Mononuclear cell (primary cell): ENCODE measurements at regions not wholly inside any gene's neighbourhood (a gene's known extent, or its start where the extent isn't known, plus 50 kb on each side); places are given as distances from the start of the nearest gene placed in this dataset.
"Not testable (repeated sequence)": the region's sequence is repeated elsewhere in the genome, so short reads cannot be mapped to it uniquely, and the experiment has no call there.

Experiments
- H3K27me3 ChIP-seq: 2 replicates; pipeline ENCODE4 v1.6.0; 2011; ENCODE audit warnings: low read length, control low read depth; ENCODE audit not compliant: insufficient read depth
- H3K4me1 ChIP-seq: 2 replicates; pipeline ENCODE4 v1.5.1; 2011; ENCODE audit warnings: mild to moderate bottlenecking, low read length, control low read depth; ENCODE audit not compliant: insufficient read depth
- H3K4me3 ChIP-seq: 2 replicates; pipeline ENCODE4 v1.5.1; 2011; ENCODE audit warnings: mild to moderate bottlenecking, low read length, moderate library complexity
- H3K9me3 ChIP-seq: 2 replicates; pipeline ENCODE4 v1.5.1; 2011; ENCODE audit warnings: low read depth, mild to moderate bottlenecking, control low read depth, low read length

DNA sequence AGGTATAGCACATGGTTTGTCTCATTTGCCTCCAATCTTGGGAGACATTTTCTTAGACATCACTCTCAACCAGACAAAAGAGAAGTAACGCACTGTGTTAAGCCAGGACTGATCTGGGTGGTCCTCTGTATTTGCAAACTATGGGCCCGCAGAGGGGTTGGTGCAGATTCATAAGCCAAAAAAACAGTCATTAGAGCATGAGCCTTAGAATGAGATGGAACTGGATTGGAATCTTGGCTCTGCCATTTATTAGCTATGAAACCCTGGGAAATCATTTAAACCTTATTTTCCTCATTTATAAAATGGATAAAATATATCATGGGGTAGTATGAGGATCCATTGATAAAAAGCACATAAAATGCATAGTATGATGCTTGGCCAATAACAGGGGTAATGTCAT lies 213.5 kb upstream of the APCDD1 start:
- no peaks in the 10 kb centered on the region for H3K9me3 ChIP-seq
- no peaks in the 10 kb centered on the region for H3K27me3 ChIP-seq
- peaks cover 17% of the 10 kb centered on the region for H3K4me1 ChIP-seq
- H3K4me3 ChIP-seq, result no peak overlapping the region

DNA sequence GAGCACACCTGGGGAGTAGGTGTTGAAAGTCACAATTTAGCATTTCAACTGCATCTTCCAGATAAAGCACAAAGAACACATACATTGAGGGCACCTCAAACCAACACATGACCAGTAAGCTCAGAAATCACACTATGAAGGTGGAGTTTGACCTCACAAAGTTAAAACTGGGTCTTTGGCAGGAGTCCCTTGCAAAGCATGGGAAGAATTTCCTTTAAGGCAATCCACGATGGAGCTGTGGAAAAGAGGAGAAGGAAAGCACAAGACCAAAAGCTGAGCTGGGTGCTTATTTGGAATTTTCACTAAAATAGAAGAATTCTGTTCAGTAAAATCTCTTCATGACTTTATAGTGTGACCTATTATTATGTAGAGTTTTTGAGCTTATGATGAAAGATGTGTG lies 212.9 kb upstream of the APCDD1 start:
- Histone ChIP-seq H3K4me1 (peaks cover 17% of the 10 kb centered on the region), H3K27me3 (no peaks in the 10 kb centered on the region), H3K9me3 (no peaks in the 10 kb centered on the region), H3K4me3 (no peak overlapping the region)

DNA sequence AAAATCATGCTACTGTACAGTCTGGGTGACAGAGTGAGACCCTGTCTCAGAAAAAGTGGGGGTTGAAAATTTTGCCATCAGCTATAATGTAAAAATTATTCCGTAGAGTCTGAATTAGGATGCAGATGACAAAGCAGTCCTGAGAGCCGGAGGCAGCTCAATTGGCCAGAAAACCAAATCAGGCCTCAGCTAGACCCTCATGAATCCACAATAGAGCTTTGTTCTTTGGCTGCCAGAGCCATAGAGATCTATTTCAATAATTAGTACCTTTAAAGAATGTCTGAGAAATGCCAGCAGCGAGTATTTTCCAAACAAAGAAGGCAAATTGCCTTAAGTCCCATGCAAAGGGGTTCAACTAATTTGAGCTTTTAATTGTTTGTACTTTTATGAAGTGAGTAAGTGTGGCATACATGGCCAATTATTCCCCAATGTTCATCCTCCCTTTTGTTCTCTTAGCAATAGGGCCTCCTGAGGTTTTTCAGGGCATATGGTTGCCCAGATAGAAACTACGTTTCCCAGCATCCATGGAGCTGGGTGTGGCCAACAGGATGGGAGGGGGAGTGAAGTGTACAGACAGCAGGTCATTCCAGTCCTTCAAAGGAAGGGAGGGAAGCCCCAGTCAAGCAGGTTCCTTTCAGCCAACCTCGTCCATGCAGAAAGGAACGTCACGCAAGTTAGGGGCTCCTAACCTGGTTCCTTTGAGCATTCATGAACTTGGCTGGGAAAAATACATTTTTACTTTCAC lies 211.3 kb upstream of the APCDD1 start:
- H3K27me3 ChIP-seq, result no peaks in the 10 kb centered on the region
- H3K9me3 ChIP-seq, result no peaks in the 10 kb centered on the region
- H3K4me1 ChIP-seq, result peaks cover 17% of the 10 kb centered on the region
- no peak overlapping the region for H3K4me3 ChIP-seq

DNA sequence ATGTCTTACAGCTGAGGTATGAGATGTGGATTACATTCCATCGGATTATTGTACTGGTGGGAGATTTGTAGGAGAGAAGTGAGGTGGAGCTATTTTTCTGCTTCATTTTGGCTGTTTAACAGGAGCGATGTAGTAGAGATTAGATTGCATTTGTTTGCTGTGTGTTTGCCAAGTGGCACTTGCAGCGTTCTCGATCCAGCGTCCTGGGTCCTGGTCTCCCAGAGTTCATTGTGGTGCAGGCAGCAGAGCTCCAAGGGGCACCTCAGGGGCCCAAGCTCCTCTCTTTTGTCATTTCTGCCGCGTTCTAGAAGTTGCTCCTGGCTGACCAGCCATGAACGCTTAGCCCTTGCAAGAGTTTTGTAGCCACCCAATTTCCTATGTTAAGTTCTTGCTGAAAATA lies 210.1 kb upstream of the APCDD1 start:
- no peak overlapping the region for H3K4me3 ChIP-seq
- H3K9me3 ChIP-seq, result no peaks in the 10 kb centered on the region
- H3K27me3 ChIP-seq, result no peaks in the 10 kb centered on the region
- H3K4me1 ChIP-seq, result peaks cover 13% of the 10 kb centered on the region

DNA sequence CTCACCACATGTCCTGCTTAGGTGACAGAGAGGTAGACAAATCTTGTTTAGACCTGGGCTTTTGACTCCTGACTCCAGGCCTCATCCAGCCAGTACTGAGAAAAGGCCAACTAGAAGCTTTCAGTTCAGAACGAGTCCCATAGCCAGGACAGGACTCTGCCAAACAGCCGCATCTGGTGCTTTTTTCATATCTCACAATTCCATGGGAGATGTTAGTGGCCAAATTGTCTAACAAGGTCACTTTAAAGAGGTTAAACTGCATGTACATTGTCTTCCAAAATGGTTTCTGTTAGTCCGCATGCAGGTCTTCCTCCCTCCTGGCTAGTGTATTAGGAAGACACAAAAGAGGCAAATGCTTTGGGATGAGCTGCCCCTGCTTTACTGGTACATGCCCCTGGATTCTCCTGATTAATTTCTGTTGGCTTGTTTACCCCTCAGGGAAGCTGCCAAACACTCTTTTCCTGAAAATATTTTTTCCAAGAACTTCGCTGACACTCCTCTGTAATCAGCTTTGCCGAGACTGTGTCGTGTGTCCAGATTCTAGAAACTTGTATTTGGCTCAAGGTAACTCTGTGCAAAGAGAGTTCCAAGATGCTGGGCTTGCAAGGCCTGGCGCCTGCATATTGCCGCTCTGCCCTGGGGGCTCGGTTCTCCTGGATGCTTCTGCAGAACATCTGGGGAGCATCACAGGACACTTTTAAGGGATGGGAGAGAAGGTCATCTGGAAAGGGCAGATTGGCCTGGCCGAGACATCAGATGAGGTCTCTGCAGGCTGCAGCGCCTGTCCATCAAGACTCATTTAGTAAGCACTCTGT lies 209.2 kb upstream of the APCDD1 start:
- no peaks in the 10 kb centered on the region for H3K27me3 ChIP-seq
- H3K4me1 ChIP-seq, result peaks cover 10% of the 10 kb centered on the region
- no peaks in the 10 kb centered on the region for H3K9me3 ChIP-seq
- H3K4me3 ChIP-seq, result no peak overlapping the region

DNA sequence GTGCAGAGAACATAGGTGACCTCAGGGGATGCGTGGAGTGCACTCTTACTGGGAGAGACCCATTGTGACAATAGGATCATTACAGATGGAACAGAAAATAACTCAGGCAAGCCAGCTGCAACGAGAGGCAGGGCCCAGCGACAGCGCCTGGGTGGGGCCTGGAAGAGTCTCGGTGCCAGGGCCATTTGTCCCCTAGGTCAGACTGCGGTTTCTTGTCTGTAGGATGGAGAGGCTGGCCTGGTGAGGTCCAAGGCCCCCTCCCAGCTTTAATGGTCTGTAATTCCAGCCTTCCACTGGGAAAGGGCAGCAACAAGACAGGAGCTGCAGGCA lies 208.6 kb upstream of the APCDD1 start:
- Histone ChIP-seq H3K27me3 (no peaks in the 10 kb centered on the region), H3K9me3 (no peaks in the 10 kb centered on the region), H3K4me3 (no peak overlapping the region), H3K4me1 (peaks cover 12% of the 10 kb centered on the region)

DNA sequence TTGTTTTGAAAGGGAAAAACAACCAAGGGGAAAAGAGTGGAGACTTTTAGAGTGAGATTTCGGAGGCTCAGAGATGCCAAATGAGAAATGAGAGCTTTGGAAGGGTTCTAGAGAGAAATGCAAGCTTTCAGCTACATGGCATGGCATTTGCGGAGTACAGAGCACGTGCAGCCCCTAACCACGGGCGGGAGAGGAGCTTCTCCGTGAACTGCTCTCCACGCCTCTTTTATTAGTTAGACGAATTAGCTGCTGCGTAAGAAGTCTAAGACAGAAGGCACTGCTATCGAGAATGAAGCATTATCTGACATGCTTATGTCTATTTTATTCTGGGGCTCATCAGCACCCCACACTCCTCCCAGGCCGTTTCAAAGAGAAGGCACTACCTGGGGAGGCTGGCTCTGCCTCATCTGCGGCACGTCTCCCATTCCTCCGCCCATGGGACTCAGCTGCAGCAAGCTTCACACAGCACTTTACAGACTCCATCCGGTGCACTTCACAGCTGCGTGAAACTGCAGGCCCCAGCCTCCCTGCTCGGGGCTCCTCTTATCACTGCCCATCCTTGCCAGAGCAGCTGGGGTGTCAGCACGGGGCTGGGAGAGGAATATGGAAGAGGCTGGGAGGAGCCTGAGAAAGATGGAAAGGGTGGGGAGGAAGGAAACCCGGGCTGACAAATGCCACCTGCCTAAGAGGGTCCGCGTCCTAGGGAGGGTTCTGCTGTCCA lies 207.3 kb upstream of the APCDD1 start:
- no peak overlapping the region for H3K4me3 ChIP-seq
- no peaks in the 10 kb centered on the region for H3K27me3 ChIP-seq
- H3K9me3 ChIP-seq, result no peaks in the 10 kb centered on the region
- H3K4me1 ChIP-seq, result peaks cover 14% of the 10 kb centered on the region

DNA sequence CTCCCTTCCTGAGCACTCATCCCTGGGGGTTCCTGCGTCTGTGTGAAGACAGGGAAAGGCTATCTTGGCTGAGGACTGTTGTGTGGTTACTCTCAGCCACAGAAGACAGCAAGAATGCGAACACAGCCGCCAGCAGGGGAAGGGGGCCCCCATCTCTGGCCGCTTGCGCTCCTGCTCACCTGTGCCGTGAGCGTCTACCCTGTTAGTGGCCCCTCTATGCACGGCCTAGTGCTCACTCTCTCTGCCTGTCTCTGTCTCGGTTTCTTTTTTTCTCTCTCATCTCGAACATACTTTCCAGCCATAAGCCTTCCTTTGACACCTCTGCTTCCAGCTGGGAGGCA lies 206.7 kb upstream of the APCDD1 start:
- Histone ChIP-seq H3K27me3 (no peaks in the 10 kb centered on the region), H3K4me1 (peaks cover 14% of the 10 kb centered on the region), H3K9me3 (no peaks in the 10 kb centered on the region), H3K4me3 (no peak overlapping the region)

DNA sequence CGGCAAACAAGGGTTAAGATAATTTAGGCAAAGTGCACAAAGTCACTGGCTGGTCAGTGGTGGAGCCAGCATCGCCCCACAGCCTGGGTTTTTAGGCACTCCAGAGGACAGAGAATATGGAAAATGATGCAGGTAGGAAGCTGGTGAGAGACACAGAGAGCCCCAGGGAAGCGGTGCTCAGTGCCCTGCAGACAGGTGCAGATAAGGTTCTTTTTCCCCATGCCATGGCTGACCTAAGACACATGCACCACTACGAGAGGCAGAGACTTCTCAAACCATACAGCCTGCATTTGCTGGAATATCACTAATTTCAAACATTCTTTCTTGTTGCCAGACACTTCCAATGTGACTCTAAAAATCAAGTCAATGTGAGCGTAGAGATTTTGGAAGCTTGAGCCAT lies 205.7 kb upstream of the APCDD1 start:
- Histone ChIP-seq H3K27me3 (no peaks in the 10 kb centered on the region), H3K9me3 (no peaks in the 10 kb centered on the region), H3K4me1 (peaks cover 23% of the 10 kb centered on the region), H3K4me3 (no peak overlapping the region)

DNA sequence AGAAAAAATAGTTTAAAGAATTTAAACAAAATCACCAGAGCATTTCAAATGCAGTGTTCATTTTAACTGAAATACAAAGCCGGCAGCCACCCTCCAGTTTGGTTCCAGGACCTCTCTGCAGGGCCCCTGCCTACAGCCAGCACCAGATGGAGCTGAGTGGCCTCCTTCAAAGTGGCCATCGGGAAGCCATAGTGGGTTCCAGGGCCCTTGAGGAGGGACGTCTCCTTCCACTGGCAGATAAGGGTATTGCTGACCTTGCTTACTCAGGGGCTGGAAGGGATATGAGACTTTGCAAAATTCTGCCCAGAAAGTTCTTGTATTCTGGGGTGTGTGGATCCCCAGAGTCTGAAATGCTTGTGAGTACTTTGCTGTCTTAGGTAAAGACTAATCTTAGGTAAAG lies 205.2 kb upstream of the APCDD1 start:
- no peaks in the 10 kb centered on the region for H3K27me3 ChIP-seq
- H3K4me3 ChIP-seq, result no peak overlapping the region
- H3K4me1 ChIP-seq, result peaks cover 28% of the 10 kb centered on the region
- no peaks in the 10 kb centered on the region for H3K9me3 ChIP-seq

DNA sequence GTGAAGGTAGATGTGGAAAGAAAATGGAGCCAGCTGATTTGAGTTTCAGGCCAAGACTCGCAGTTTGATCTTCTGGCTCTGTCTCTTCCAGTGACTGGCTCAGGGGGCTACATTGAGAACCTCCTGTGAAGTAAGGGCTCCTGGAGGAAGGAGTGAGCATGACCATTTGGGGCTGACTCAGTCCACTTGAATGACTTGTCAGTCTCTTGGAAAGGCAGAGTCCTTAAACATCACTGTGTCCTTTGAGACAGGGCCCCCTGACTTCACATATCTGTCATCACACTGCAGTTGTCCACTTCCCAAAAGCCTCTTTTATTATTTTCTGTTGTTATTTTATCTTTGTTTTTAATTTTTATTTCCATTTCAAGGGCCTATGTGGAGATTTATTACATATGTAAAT lies 204.6 kb upstream of the APCDD1 start:
- Histone ChIP-seq H3K27me3 (no peaks in the 10 kb centered on the region), H3K9me3 (no peaks in the 10 kb centered on the region), H3K4me1 (peaks cover 33% of the 10 kb centered on the region), H3K4me3 (no peak overlapping the region)

DNA sequence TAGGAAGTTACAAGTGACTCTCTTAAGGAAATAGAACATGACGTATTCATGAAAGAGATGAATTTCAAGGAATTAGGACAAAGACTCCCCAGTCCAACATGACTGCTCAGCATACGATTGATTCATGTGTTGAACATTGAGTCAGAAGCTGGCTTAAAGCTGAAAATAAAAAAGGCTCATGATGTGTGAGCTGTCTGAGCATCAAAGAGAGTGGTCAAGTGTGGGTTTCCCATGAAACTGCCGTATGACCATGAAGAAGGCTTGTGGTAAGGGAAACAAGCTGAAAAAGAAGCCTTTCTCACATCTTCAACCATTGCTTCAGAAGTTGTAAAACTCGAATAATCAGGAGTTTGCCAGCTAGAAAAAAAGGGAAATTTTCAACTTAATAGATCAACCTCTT lies 201.9 kb upstream of the APCDD1 start:
- H3K9me3 ChIP-seq, result no peaks in the 10 kb centered on the region
- no peak overlapping the region for H3K4me3 ChIP-seq
- peaks cover 35% of the 10 kb centered on the region for H3K4me1 ChIP-seq
- H3K27me3 ChIP-seq, result no peaks in the 10 kb centered on the region

DNA sequence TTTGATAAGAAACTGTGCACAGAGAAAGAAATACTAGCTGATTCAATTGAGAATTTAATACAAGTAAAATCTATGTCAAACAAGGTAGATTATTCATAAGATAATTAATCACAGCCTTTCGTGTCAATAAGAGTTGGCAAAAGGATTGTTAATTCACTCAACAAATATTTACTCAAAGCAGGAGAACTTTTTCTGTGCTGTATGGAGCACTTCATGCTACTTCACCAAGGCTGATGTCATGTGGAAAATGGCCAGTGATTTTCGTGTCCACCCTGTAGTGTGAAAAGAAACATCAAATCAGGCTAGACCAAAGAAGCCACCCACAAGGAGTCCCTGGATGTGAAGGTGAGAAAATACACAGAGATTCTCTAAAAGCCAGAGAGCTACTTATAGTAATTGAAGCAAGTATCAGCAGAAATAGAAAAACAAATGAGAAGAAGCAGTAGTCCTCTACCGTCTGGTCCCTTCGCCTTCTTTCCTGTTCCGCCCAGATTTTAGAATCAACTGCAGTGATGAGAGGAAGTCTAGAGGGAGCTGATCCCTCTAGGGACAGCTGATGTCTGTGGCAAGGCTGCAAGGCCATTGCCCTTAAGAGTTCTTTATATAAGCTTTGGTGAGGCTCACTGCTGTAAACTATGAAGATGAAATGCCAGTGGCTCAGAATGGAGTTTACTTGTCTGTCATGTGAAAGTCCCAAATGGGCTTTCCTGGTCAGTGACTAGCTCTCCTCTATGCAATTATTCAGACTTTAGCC lies 201.3 kb upstream of the APCDD1 start:
- Histone ChIP-seq H3K9me3 (no peaks in the 10 kb centered on the region), H3K27me3 (no peaks in the 10 kb centered on the region), H3K4me1 (peaks cover 35% of the 10 kb centered on the region), H3K4me3 (no peak overlapping the region)

DNA sequence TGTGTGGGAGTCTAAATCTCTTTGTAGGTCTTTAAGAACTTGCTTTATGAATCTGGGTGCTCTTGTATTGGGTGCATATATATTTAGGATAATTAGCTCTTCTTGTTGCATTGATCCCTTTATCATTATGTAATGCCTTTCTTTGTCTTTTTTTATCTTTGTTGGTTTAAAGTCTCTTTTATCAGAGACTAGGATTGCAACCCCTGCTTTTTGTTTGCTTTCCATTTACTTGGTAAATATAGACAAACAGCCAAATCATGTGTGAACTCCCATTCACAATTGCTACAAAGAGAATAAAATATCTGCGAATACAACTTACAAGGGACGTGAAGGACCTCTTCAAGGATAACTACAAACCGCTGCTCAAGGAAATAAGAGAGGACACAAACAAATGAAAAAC lies 198.2 kb upstream of the APCDD1 start:
- H3K4me1 ChIP-seq, result peaks cover 41% of the 10 kb centered on the region
- H3K4me3 ChIP-seq, H3K9me3 ChIP-seq, H3K27me3 ChIP-seq: not testable (repeated sequence)
